ENCODE measurements at regions not wholly inside any gene's neighbourhood (a gene's known extent, or its start where the extent isn't known, plus 50 kb on each side); places are given as distances from the start of the nearest gene placed in this dataset.

GRCh38 chr3:147305533-147306250 lies 100.7 kb downstream of the ZIC4 start:
- Histone ChIP-seq H3K18ac (ENCODE audit: low read length) (no peak overlapping the region), H3K27ac (replicated peaks; ENCODE audit: low read length) (no peak overlapping the region), H3K36me3 (replicated peaks in 1 of 2; ENCODE audit: control insufficient read depth in 2 of 2, insufficient read depth in 2 of 2, low read length in 2 of 2) (no peaks in the 10 kb centered on the region), H3K9ac (ENCODE audit: low read depth, low read length, poor library complexity) (no peak overlapping the region), H3K4me1 (ENCODE audit: control insufficient read depth in 2 of 2, insufficient read depth in 1 of 2, low read depth in 1 of 2, low read length in 2 of 2) (no peaks in the 10 kb centered on the region), H2AK5ac (ENCODE audit: low read depth, low read length) (no peak overlapping the region), H3K23ac (ENCODE audit: low read depth, low read length, poor library complexity) (no peak overlapping the region), H3K4me3 (ENCODE audit: low read length in 2 of 2) (no peak overlapping the region), H4K8ac (ENCODE audit: low read depth, low read length) (no peak overlapping the region), H2BK5ac (ENCODE audit: low read length) (no peak overlapping the region), H3K79me1 (ENCODE audit: low read depth, low read length) (no peaks in the 10 kb centered on the region), H4K91ac (ENCODE audit: low read depth, low read length, poor library complexity) (no peak overlapping the region), H3K9me3 (replicated peaks in 1 of 2; ENCODE audit: control insufficient read depth in 2 of 2, insufficient read depth in 1 of 2, low read depth in 1 of 2, low read length in 2 of 2) (no peaks in the 10 kb centered on the region), H2BK15ac (ENCODE audit: low read length) (no peak overlapping the region), H3K4me2 (ENCODE audit: insufficient read depth, low read length, poor library complexity, severe bottlenecking) (no peak overlapping the region), H3K14ac (ENCODE audit: low read length) (no peak overlapping the region), H3K27me3 (ENCODE audit: control insufficient read depth in 3 of 3, insufficient read depth in 3 of 3, low read depth in 1 of 3, low read length in 3 of 3) (no peaks in the 10 kb centered on the region), H2BK12ac (ENCODE audit: low read length) (no peak overlapping the region), H3K4ac (ENCODE audit: low read length) (no peak overlapping the region), H2AFZ (ENCODE audit: low read length) (no peak overlapping the region), H2BK120ac (ENCODE audit: low read depth, low read length) (no peak overlapping the region)
- DNase-seq (ENCODE audit: low spot score) = no peak

- Histone ChIP-seq H3K23ac (ENCODE audit: low read depth, low read length, poor library complexity) (no peak overlapping the region), H3K27ac (replicated peaks; ENCODE audit: low read length) (no peak overlapping the region), H2AFZ (ENCODE audit: low read length) (no peak overlapping the region), H2AK5ac (ENCODE audit: low read depth, low read length) (no peak overlapping the region), H3K14ac (ENCODE audit: low read length) (no peak overlapping the region), H3K4me1 (ENCODE audit: control insufficient read depth in 2 of 2, insufficient read depth in 1 of 2, low read depth in 1 of 2, low read length in 2 of 2) (peaks cover 0 to under 1% of the 10 kb centered on the region in 2 donors), H4K91ac (ENCODE audit: low read depth, low read length, poor library complexity) (no peak overlapping the region), H3K27me3 (ENCODE audit: control insufficient read depth in 3 of 3, insufficient read depth in 3 of 3, low read depth in 1 of 3, low read length in 3 of 3) (no peaks in the 10 kb centered on the region), H3K9me3 (replicated peaks in 1 of 2; ENCODE audit: control insufficient read depth in 2 of 2, insufficient read depth in 1 of 2, low read depth in 1 of 2, low read length in 2 of 2) (no peaks in the 10 kb centered on the region), H3K18ac (ENCODE audit: low read length) (no peak overlapping the region), H2BK120ac (ENCODE audit: low read depth, low read length) (no peak overlapping the region), H3K4ac (ENCODE audit: low read length) (no peak overlapping the region), H2BK12ac (ENCODE audit: low read length) (no peak overlapping the region), H3K79me1 (ENCODE audit: low read depth, low read length) (no peaks in the 10 kb centered on the region), H3K4me2 (ENCODE audit: insufficient read depth, low read length, poor library complexity, severe bottlenecking) (no peak overlapping the region), H2BK5ac (ENCODE audit: low read length) (no peak overlapping the region), H4K8ac (ENCODE audit: low read depth, low read length) (no peak overlapping the region), H3K36me3 (replicated peaks in 1 of 2; ENCODE audit: control insufficient read depth in 2 of 2, insufficient read depth in 2 of 2, low read length in 2 of 2) (no peaks in the 10 kb centered on the region), H2BK15ac (ENCODE audit: low read length) (no peak overlapping the region), H3K9ac (ENCODE audit: low read depth, low read length, poor library complexity) (no peak overlapping the region), H3K4me3 (ENCODE audit: low read length in 2 of 2) (no peak overlapping the region)
- DNase-seq (ENCODE audit: low spot score) = no peak
- no CpG with 5 or more reads among the region's 4 CpGs for WGBS, 2 donors (ENCODE audit: extremely low coverage in 2 of 2, insufficient read length in 2 of 2, insufficient replicate concordance in 1 of 2)
Measured at GRCh38 chr3:147304756-147305155, 101.6 kb downstream of the ZIC4 start.

- Histone ChIP-seq H2BK120ac (ENCODE audit: low read depth, low read length) (no peak overlapping the region), H2BK5ac (ENCODE audit: low read length) (no peak overlapping the region), H3K27me3 (ENCODE audit: control insufficient read depth in 3 of 3, insufficient read depth in 3 of 3, low read depth in 1 of 3, low read length in 3 of 3) (no peaks in the 10 kb centered on the region), H3K79me1 (ENCODE audit: low read depth, low read length) (no peaks in the 10 kb centered on the region), H3K4me2 (ENCODE audit: insufficient read depth, low read length, poor library complexity, severe bottlenecking) (no peak overlapping the region), H3K4me3 (ENCODE audit: low read length in 2 of 2) (no peak overlapping the region), H3K4ac (ENCODE audit: low read length) (no peak overlapping the region), H3K4me1 (ENCODE audit: control insufficient read depth in 2 of 2, insufficient read depth in 1 of 2, low read depth in 1 of 2, low read length in 2 of 2) (peaks cover 4 to 15% of the 10 kb centered on the region in 2 donors), H2AK5ac (ENCODE audit: low read depth, low read length) (no peak overlapping the region), H2BK15ac (ENCODE audit: low read length) (no peak overlapping the region), H2AFZ (ENCODE audit: low read length) (no peak overlapping the region), H2BK12ac (ENCODE audit: low read length) (no peak overlapping the region), H3K18ac (ENCODE audit: low read length) (no peak overlapping the region), H3K36me3 (replicated peaks in 1 of 2; ENCODE audit: control insufficient read depth in 2 of 2, insufficient read depth in 2 of 2, low read length in 2 of 2) (no peaks in the 10 kb centered on the region), H3K14ac (ENCODE audit: low read length) (no peak overlapping the region), H4K91ac (ENCODE audit: low read depth, low read length, poor library complexity) (no peak overlapping the region), H3K23ac (ENCODE audit: low read depth, low read length, poor library complexity) (no peak overlapping the region), H3K9ac (ENCODE audit: low read depth, low read length, poor library complexity) (no peak overlapping the region), H3K9me3 (replicated peaks in 1 of 2; ENCODE audit: control insufficient read depth in 2 of 2, insufficient read depth in 1 of 2, low read depth in 1 of 2, low read length in 2 of 2) (no peaks in the 10 kb centered on the region), H3K27ac (replicated peaks; ENCODE audit: low read length) (no peak overlapping the region), H4K8ac (ENCODE audit: low read depth, low read length) (no peak overlapping the region)
- DNase-seq (ENCODE audit: low spot score) = no peak
- whole genome bisulfite sequencing, 2 donors (ENCODE audit: extremely low coverage in 2 of 2, insufficient read length in 2 of 2, insufficient replicate concordance in 1 of 2) = no CpG with 5 or more reads among the region's 1 CpG
Measured at GRCh38 chr3:147301781-147302180, 104.6 kb downstream of the ZIC4 start.

- Histone ChIP-seq H2AFZ (ENCODE audit: low read length) (no peak overlapping the region), H3K9me3 (replicated peaks in 1 of 2; ENCODE audit: control insufficient read depth in 2 of 2, insufficient read depth in 1 of 2, low read depth in 1 of 2, low read length in 2 of 2) (no peaks in the 10 kb centered on the region), H3K4me3 (ENCODE audit: low read length in 2 of 2) (no peak overlapping the region), H3K14ac (ENCODE audit: low read length) (no peak overlapping the region), H4K8ac (ENCODE audit: low read depth, low read length) (no peak overlapping the region), H3K79me1 (ENCODE audit: low read depth, low read length) (no peaks in the 10 kb centered on the region), H2BK12ac (ENCODE audit: low read length) (no peak overlapping the region), H3K36me3 (replicated peaks in 1 of 2; ENCODE audit: control insufficient read depth in 2 of 2, insufficient read depth in 2 of 2, low read length in 2 of 2) (no peaks in the 10 kb centered on the region), H3K18ac (ENCODE audit: low read length) (no peak overlapping the region), H3K4me1 (ENCODE audit: control insufficient read depth in 2 of 2, insufficient read depth in 1 of 2, low read depth in 1 of 2, low read length in 2 of 2) (peaks cover 4 to 15% of the 10 kb centered on the region in 2 donors), H3K4me2 (ENCODE audit: insufficient read depth, low read length, poor library complexity, severe bottlenecking) (no peak overlapping the region), H2BK15ac (ENCODE audit: low read length) (no peak overlapping the region), H4K91ac (ENCODE audit: low read depth, low read length, poor library complexity) (no peak overlapping the region), H3K9ac (ENCODE audit: low read depth, low read length, poor library complexity) (no peak overlapping the region), H3K4ac (ENCODE audit: low read length) (no peak overlapping the region), H3K27ac (replicated peaks; ENCODE audit: low read length) (no peak overlapping the region), H2AK5ac (ENCODE audit: low read depth, low read length) (no peak overlapping the region), H2BK120ac (ENCODE audit: low read depth, low read length) (no peak overlapping the region), H3K23ac (ENCODE audit: low read depth, low read length, poor library complexity) (no peak overlapping the region), H2BK5ac (ENCODE audit: low read length) (no peak overlapping the region), H3K27me3 (ENCODE audit: control insufficient read depth in 3 of 3, insufficient read depth in 3 of 3, low read depth in 1 of 3, low read length in 3 of 3) (no peaks in the 10 kb centered on the region)
- DNase-seq (ENCODE audit: low spot score) = no peak
- no CpG with 5 or more reads among the region's 2 CpGs for WGBS, 2 donors (ENCODE audit: extremely low coverage in 2 of 2, insufficient read length in 2 of 2, insufficient replicate concordance in 1 of 2)
Measured at GRCh38 chr3:147299656-147300055, 106.7 kb downstream of the ZIC4 start.
